ENCODE measurements at regions not wholly inside any gene's neighbourhood (a gene's known extent, or its start where the extent isn't known, plus 50 kb on each side); places are given as distances from the start of the nearest gene placed in this dataset.

GRCh38 chr14:42028607-42029006 is 421.9 kb downstream of the LRFN5 start:
- WGBS, 2 donors: 54 to 60% methylated on average over 2 of the region's 2 CpGs
- Histone ChIP-seq H3K27ac (ENCODE audit: low read depth in 2 of 2, low read length in 1 of 2) (no peak overlapping the region), H3K9me3 (ENCODE audit: control insufficient read depth in 2 of 2, insufficient read depth in 1 of 2, low read depth in 1 of 2, low read length in 1 of 2) (peaks cover 0 to 5% of the 10 kb centered on the region in 2 donors), H3K4me3 (ENCODE audit: low read depth in 1 of 2, low read length in 2 of 2) (no peak overlapping the region), H3K36me3 (ENCODE audit: control insufficient read depth in 2 of 2, insufficient read depth in 2 of 2, low read length in 1 of 2) (no peaks in the 10 kb centered on the region), H3K27me3 (ENCODE audit: control insufficient read depth in 1 of 2, insufficient read depth in 2 of 2, low read length in 2 of 2) (no peaks in the 10 kb centered on the region), H3K4me1 (ENCODE audit: control insufficient read depth in 2 of 2, insufficient read depth in 2 of 2, low read length in 1 of 2) (no peaks in the 10 kb centered on the region)

- WGBS, 2 donors: 70 to 74% methylated on average over 3 of the region's 3 CpGs
- Histone ChIP-seq H3K27ac (ENCODE audit: low read depth in 2 of 2, low read length in 1 of 2) (no peak overlapping the region), H3K4me3 (ENCODE audit: low read depth in 1 of 2, low read length in 2 of 2) (no peak overlapping the region), H3K27me3 (ENCODE audit: control insufficient read depth in 1 of 2, insufficient read depth in 2 of 2, low read length in 2 of 2) (no peaks in the 10 kb centered on the region), H3K36me3 (ENCODE audit: control insufficient read depth in 2 of 2, insufficient read depth in 2 of 2, low read length in 1 of 2) (no peaks in the 10 kb centered on the region), H3K4me1 (ENCODE audit: control insufficient read depth in 2 of 2, insufficient read depth in 2 of 2, low read length in 1 of 2) (no peaks in the 10 kb centered on the region), H3K9me3 (ENCODE audit: control insufficient read depth in 2 of 2, insufficient read depth in 1 of 2, low read depth in 1 of 2, low read length in 1 of 2) (peaks cover 0 to 5% of the 10 kb centered on the region in 2 donors)
Observed at GRCh38 chr14:42027271-42027670, 420.6 kb downstream of the LRFN5 start.

- Histone ChIP-seq H3K9me3 (ENCODE audit: control insufficient read depth in 2 of 2, insufficient read depth in 1 of 2, low read depth in 1 of 2, low read length in 1 of 2) (peaks cover 0 to 5% of the 10 kb centered on the region in 2 donors), H3K4me1 (ENCODE audit: control insufficient read depth in 2 of 2, insufficient read depth in 2 of 2, low read length in 1 of 2) (no peaks in the 10 kb centered on the region), H3K27ac (ENCODE audit: low read depth in 2 of 2, low read length in 1 of 2) (no peak overlapping the region), H3K27me3 (ENCODE audit: control insufficient read depth in 1 of 2, insufficient read depth in 2 of 2, low read length in 2 of 2) (no peaks in the 10 kb centered on the region), H3K4me3 (ENCODE audit: low read depth in 1 of 2, low read length in 2 of 2) (no peak overlapping the region), H3K36me3 (ENCODE audit: control insufficient read depth in 2 of 2, insufficient read depth in 2 of 2, low read length in 1 of 2) (no peaks in the 10 kb centered on the region)
- WGBS, 2 donors: 30 to 41% methylated on average over 2 of the region's 2 CpGs
Observed at GRCh38 chr14:42023452-42023851, 416.8 kb downstream of the LRFN5 start.

GRCh38 chr14:42014301-42014700 is 407.6 kb downstream of the LRFN5 start:
- no peak overlapping the region for H3K4me3 ChIP-seq (ENCODE audit: low read depth in 1 of 2, low read length in 2 of 2)
- no peak overlapping the region for H3K27ac ChIP-seq (ENCODE audit: low read depth in 2 of 2, low read length in 1 of 2)
- no peaks in the 10 kb centered on the region for H3K4me1 ChIP-seq (ENCODE audit: control insufficient read depth in 2 of 2, insufficient read depth in 2 of 2, low read length in 1 of 2)
- no peaks in the 10 kb centered on the region for H3K27me3 ChIP-seq (ENCODE audit: control insufficient read depth in 1 of 2, insufficient read depth in 2 of 2, low read length in 2 of 2)
- H3K9me3 ChIP-seq (ENCODE audit: control insufficient read depth in 2 of 2, insufficient read depth in 1 of 2, low read depth in 1 of 2, low read length in 1 of 2): no peaks in the 10 kb centered on the region
- no peaks in the 10 kb centered on the region for H3K36me3 ChIP-seq (ENCODE audit: control insufficient read depth in 2 of 2, insufficient read depth in 2 of 2, low read length in 1 of 2)
- 71 to 81% methylated on average over 3 of the region's 3 CpGs for WGBS, 2 donors

GRCh38 chr14:42013559-42013958 is 406.9 kb downstream of the LRFN5 start:
- Histone ChIP-seq H3K27me3 (ENCODE audit: control insufficient read depth in 1 of 2, insufficient read depth in 2 of 2, low read length in 2 of 2) (no peaks in the 10 kb centered on the region), H3K4me3 (ENCODE audit: low read depth in 1 of 2, low read length in 2 of 2) (no peak overlapping the region), H3K9me3 (ENCODE audit: control insufficient read depth in 2 of 2, insufficient read depth in 1 of 2, low read depth in 1 of 2, low read length in 1 of 2) (no peaks in the 10 kb centered on the region), H3K27ac (ENCODE audit: low read depth in 2 of 2, low read length in 1 of 2) (no peak overlapping the region), H3K36me3 (ENCODE audit: control insufficient read depth in 2 of 2, insufficient read depth in 2 of 2, low read length in 1 of 2) (no peaks in the 10 kb centered on the region), H3K4me1 (ENCODE audit: control insufficient read depth in 2 of 2, insufficient read depth in 2 of 2, low read length in 1 of 2) (no peaks in the 10 kb centered on the region)
- 77 to 78% methylated on average over 2 of the region's 2 CpGs for WGBS, 2 donors

GRCh38 chr14:42013153-42013552 is 406.5 kb downstream of the LRFN5 start:
- Histone ChIP-seq H3K36me3 (ENCODE audit: control insufficient read depth in 2 of 2, insufficient read depth in 2 of 2, low read length in 1 of 2) (no peaks in the 10 kb centered on the region), H3K4me3 (ENCODE audit: low read depth in 1 of 2, low read length in 2 of 2) (no peak overlapping the region), H3K9me3 (ENCODE audit: control insufficient read depth in 2 of 2, insufficient read depth in 1 of 2, low read depth in 1 of 2, low read length in 1 of 2) (no peaks in the 10 kb centered on the region), H3K27me3 (ENCODE audit: control insufficient read depth in 1 of 2, insufficient read depth in 2 of 2, low read length in 2 of 2) (no peaks in the 10 kb centered on the region), H3K4me1 (ENCODE audit: control insufficient read depth in 2 of 2, insufficient read depth in 2 of 2, low read length in 1 of 2) (no peaks in the 10 kb centered on the region), H3K27ac (ENCODE audit: low read depth in 2 of 2, low read length in 1 of 2) (no peak overlapping the region)

- Histone ChIP-seq H3K4me1 (ENCODE audit: control insufficient read depth in 2 of 2, insufficient read depth in 2 of 2, low read length in 1 of 2) (no peaks in the 10 kb centered on the region), H3K27ac (ENCODE audit: low read depth in 2 of 2, low read length in 1 of 2) (no peak overlapping the region), H3K27me3 (ENCODE audit: control insufficient read depth in 1 of 2, insufficient read depth in 2 of 2, low read length in 2 of 2) (no peaks in the 10 kb centered on the region), H3K9me3 (ENCODE audit: control insufficient read depth in 2 of 2, insufficient read depth in 1 of 2, low read depth in 1 of 2, low read length in 1 of 2) (no peaks in the 10 kb centered on the region), H3K36me3 (ENCODE audit: control insufficient read depth in 2 of 2, insufficient read depth in 2 of 2, low read length in 1 of 2) (no peaks in the 10 kb centered on the region), H3K4me3 (ENCODE audit: low read depth in 1 of 2, low read length in 2 of 2) (no peak overlapping the region)
- WGBS, 2 donors: 31 to 39% methylated on average over 1 of the region's 1 CpG
Observed at GRCh38 chr14:42011221-42011620, 404.5 kb downstream of the LRFN5 start.

GRCh38 chr14:42004321-42004720 is 397.6 kb downstream of the LRFN5 start:
- H3K36me3 ChIP-seq (ENCODE audit: control insufficient read depth in 2 of 2, insufficient read depth in 2 of 2, low read length in 1 of 2): no peaks in the 10 kb centered on the region
- H3K9me3 ChIP-seq (ENCODE audit: control insufficient read depth in 2 of 2, insufficient read depth in 1 of 2, low read depth in 1 of 2, low read length in 1 of 2): no peaks in the 10 kb centered on the region
- H3K4me1 ChIP-seq (ENCODE audit: control insufficient read depth in 2 of 2, insufficient read depth in 2 of 2, low read length in 1 of 2): no peaks in the 10 kb centered on the region
- no peak overlapping the region for H3K27ac ChIP-seq (ENCODE audit: low read depth in 2 of 2, low read length in 1 of 2)
- no peak overlapping the region for H3K4me3 ChIP-seq (ENCODE audit: low read depth in 1 of 2, low read length in 2 of 2)
- H3K27me3 ChIP-seq (ENCODE audit: control insufficient read depth in 1 of 2, insufficient read depth in 2 of 2, low read length in 2 of 2): no peaks in the 10 kb centered on the region
- WGBS, 2 donors: 32 to 41% methylated on average over 1 of the region's 1 CpG

GRCh38 chr14:42002141-42002540 is 395.5 kb downstream of the LRFN5 start:
- no peaks in the 10 kb centered on the region for H3K9me3 ChIP-seq (ENCODE audit: control insufficient read depth in 2 of 2, insufficient read depth in 1 of 2, low read depth in 1 of 2, low read length in 1 of 2)
- no peak overlapping the region for H3K4me3 ChIP-seq (ENCODE audit: low read depth in 1 of 2, low read length in 2 of 2)
- no peaks in the 10 kb centered on the region for H3K27me3 ChIP-seq (ENCODE audit: control insufficient read depth in 1 of 2, insufficient read depth in 2 of 2, low read length in 2 of 2)
- no peaks in the 10 kb centered on the region for H3K36me3 ChIP-seq (ENCODE audit: control insufficient read depth in 2 of 2, insufficient read depth in 2 of 2, low read length in 1 of 2)
- H3K4me1 ChIP-seq (ENCODE audit: control insufficient read depth in 2 of 2, insufficient read depth in 2 of 2, low read length in 1 of 2): no peaks in the 10 kb centered on the region
- H3K27ac ChIP-seq (ENCODE audit: low read depth in 2 of 2, low read length in 1 of 2): no peak overlapping the region
- 69 to 70% methylated on average over 2 of the region's 2 CpGs for WGBS, 2 donors

- Histone ChIP-seq H3K27ac (ENCODE audit: low read depth in 2 of 2, low read length in 1 of 2) (no peak overlapping the region), H3K4me3 (ENCODE audit: low read depth in 1 of 2, low read length in 2 of 2) (no peak overlapping the region), H3K9me3 (ENCODE audit: control insufficient read depth in 2 of 2, insufficient read depth in 1 of 2, low read depth in 1 of 2, low read length in 1 of 2) (no peaks in the 10 kb centered on the region), H3K36me3 (ENCODE audit: control insufficient read depth in 2 of 2, insufficient read depth in 2 of 2, low read length in 1 of 2) (no peaks in the 10 kb centered on the region), H3K27me3 (ENCODE audit: control insufficient read depth in 1 of 2, insufficient read depth in 2 of 2, low read length in 2 of 2) (no peaks in the 10 kb centered on the region), H3K4me1 (ENCODE audit: control insufficient read depth in 2 of 2, insufficient read depth in 2 of 2, low read length in 1 of 2) (no peaks in the 10 kb centered on the region)
- 68 to 74% methylated on average over 3 of the region's 3 CpGs for WGBS, 2 donors
Observed at GRCh38 chr14:42001431-42001830, 394.8 kb downstream of the LRFN5 start.

Data from esophagus (tissue), 2 donors.